HepG2 (cell line): ENCODE measurements at regions not wholly inside any gene's neighbourhood (a gene's known extent, or its start where the extent isn't known, plus 50 kb on each side); places are given as distances from the start of the nearest gene placed in this dataset.
A peak's percentile ranks its signal among the peaks of the same experiment; 100 is the strongest.
"Not testable (repeated sequence)": the region's sequence is repeated elsewhere in the genome, so short reads cannot be mapped to it uniquely, and the experiment has no call there.

Experiments
- ATAC-seq: fragments of 200-7000 bp; cut with Tn5 transposase; 3 replicates; pipeline ENCODE4 v1.9.1; 2020; ENCODE audit warnings: mild to moderate bottlenecking, moderate library complexity
- BruUV-seq: library from RNA; stranded (reverse); fragments of 400-500 nt; replicated peaks from 2 replicates; lab custom pipeline; 2021; lab: Mats Ljungman, UMichigan
- CTCF ChIA-PET: fragments of 300-600 bp; formaldehyde crosslinking; extraction: SDS; loops from one replicate; lab custom pipeline; 2021; ENCODE audit warnings: low total read pairs, inconsistent platforms, low intra/inter-chr PET ratio; lab: Yijun Ruan, JAX
- POLR2A ChIA-PET: fragments of 350-600 bp; sonication (Branson Sonifier 250); formaldehyde crosslinking; loops from one replicate; lab custom pipeline; 2020; ENCODE audit warnings: antibody characterized with exemption, inconsistent platforms; lab: Yijun Ruan, JAX
- DNase-seq: peaks from one replicate; pipeline ENCODE4 v3.0.0-alpha.2; 2015; ENCODE audit warnings: low spot score
- FAIRE-seq: peaks from 3 replicates; lab custom pipeline; 2011; peaks lifted over from hg19 to GRCh38; lab: Jason Lieb, UNC
- H2AFZ ChIP-seq: one replicate; pipeline ENCODE4 v1.6.1; 2011; ENCODE audit warnings: low read length, inconsistent platforms
- H3K27ac ChIP-seq: fragments of 300-600 bp; 3 replicates; pipeline ENCODE4 v1.8.0; 2011; ENCODE audit warnings: mixed run types, mild to moderate bottlenecking, mixed read lengths, low read length, inconsistent platforms; ENCODE audit not compliant: insufficient read depth; ENCODE audit errors: extremely low read length
- H3K27me3 ChIP-seq, 2 experiments: fragments of 200-600 bp in 1 of 2; 2 replicates in 1 of 2; 3 replicates in 1 of 2; pipeline versions ENCODE4 v1.6.0 to v1.8.0; 2011; ENCODE audit warnings: low read length in 2 of 2, mild to moderate bottlenecking in 2 of 2, moderate library complexity in 2 of 2, inconsistent platforms in 1 of 2; ENCODE audit not compliant: insufficient read depth in 2 of 2, control insufficient read depth in 1 of 2
- H3K36me3 ChIP-seq, 2 experiments: fragments of 200-600 bp in 1 of 2; replicated peaks in 1 of 2; 2 replicates in 1 of 2; 3 replicates in 1 of 2; pipeline versions ENCODE4 v1.5.1 to v1.8.0; 2011; ENCODE audit warnings: low read length in 2 of 2, inconsistent platforms in 1 of 2; ENCODE audit not compliant: insufficient read depth in 2 of 2, control insufficient read depth in 1 of 2
- H3K4me1 ChIP-seq: 2 replicates; pipeline ENCODE4 v1.5.1; 2012; ENCODE audit warnings: low read length, inconsistent platforms; ENCODE audit not compliant: insufficient read depth
- H3K4me2 ChIP-seq: 2 replicates; pipeline ENCODE4 v1.6.0; 2011; ENCODE audit warnings: low read depth, low read length, inconsistent platforms
- H3K4me3 ChIP-seq, 3 experiments: fragments of 200-600 bp in 1 of 3; sonication (generic), shearing (Covaris generic) in 1 of 3; replicated peaks in 1 of 3; 2 replicates each; pipeline ENCODE4 v1.5.1; 2011 to 2016; ENCODE audit warnings: low read length in 3 of 3, inconsistent platforms in 2 of 3, low read depth in 2 of 3, mild to moderate bottlenecking in 2 of 3, control low read depth in 1 of 3, mixed read lengths in 1 of 3; ENCODE audit not compliant: insufficient read depth in 1 of 3
- H3K79me2 ChIP-seq: one replicate; pipeline ENCODE4 v1.6.1; 2011; ENCODE audit warnings: low read length, inconsistent platforms; ENCODE audit not compliant: insufficient read depth
- H3K9ac ChIP-seq: 2 replicates; pipeline ENCODE4 v1.6.0; 2011; ENCODE audit warnings: mild to moderate bottlenecking, low read depth, low read length, inconsistent platforms; ENCODE audit not compliant: insufficient read depth
- H3K9me3 ChIP-seq: 2 replicates; pipeline ENCODE4 v1.5.1; 2012; ENCODE audit warnings: mild to moderate bottlenecking, low read length
- H4K20me1 ChIP-seq: 2 replicates; pipeline ENCODE4 v1.6.0; 2011; ENCODE audit warnings: inconsistent platforms, mild to moderate bottlenecking, low read length, moderate library complexity; ENCODE audit not compliant: insufficient read depth
- MXI1 ChIP-seq: IDR thresholded peaks from 3 replicates; pipeline ENCODE4 v1.6.1; 2012; ENCODE audit warnings: low read depth, low read length, inconsistent platforms, borderline replicate concordance
- NFYC ChIP-seq: IDR thresholded peaks from 2 replicates; pipeline ENCODE4 v1.6.1; 2016; ENCODE audit warnings: missing genetic modification reagents, missing compliant biosample characterization
- REL ChIP-seq: sonication (generic); formaldehyde crosslinking; conservative IDR thresholded peaks from 2 replicates; pipeline ENCODE4 v1.8.0; 2022; ENCODE audit warnings: mild to moderate bottlenecking, missing genetic modification reagents, moderate library complexity
- SAP130 ChIP-seq: IDR thresholded peaks from 2 replicates; pipeline ENCODE4 v1.6.1; 2016; ENCODE audit warnings: low read depth
- ZNF264 ChIP-seq: sonication (generic); formaldehyde crosslinking; IDR thresholded peaks from 2 replicates; pipeline ENCODE4 v1.4.0; 2020; ENCODE audit warnings: missing genetic modification reagents
- WGBS: methylation state at CpG from one replicate; pipeline ENCODE4 v1.1.6; 2017; ENCODE audit warnings: low lambda C conversion rate; 5-methylcytosine and 5-hydroxymethylcytosine counted together
- in situ Hi-C: cut with HindIII; loops from 2 replicates; pipeline ENCODE4 v1.10.0; 2017; ENCODE audit warnings: low pct_unique_long_range_greater_than_20kb; ENCODE audit not compliant: extremely low pct_ligation_motif_present
- intact Hi-C: fragments of 100-400 bp; cut with micrococcal nuclease; formaldehyde crosslinking; loops from one replicate; pipeline ENCODE4 v1.10.0; 2022; ENCODE audit not compliant: unreplicated experiment

DNA sequence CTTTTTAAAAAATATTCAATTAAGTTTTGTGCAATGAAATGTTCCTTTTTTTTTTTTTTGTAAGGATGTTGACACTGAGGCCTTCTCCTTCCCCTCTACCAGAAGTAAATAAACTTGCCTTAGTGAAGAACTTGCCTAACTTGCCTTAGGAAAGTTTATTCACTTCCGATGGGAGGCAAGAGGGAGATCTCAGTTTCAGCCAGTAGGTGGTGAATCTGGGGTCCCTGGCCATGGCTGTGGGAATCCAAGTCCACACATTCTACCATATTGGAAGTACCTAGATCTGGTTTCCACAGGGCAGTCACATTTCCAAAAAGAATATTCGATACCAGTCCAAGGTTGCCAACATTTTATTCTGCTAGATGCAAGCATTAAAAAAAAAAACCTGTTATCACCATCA lies 270.9 kb downstream of the CCSER2 start:
- H3K79me2 ChIP-seq, result no peaks in the 10 kb centered on the region
- peak; percentile 67 for ATAC-seq
- WGBS, result 7% methylated on average over 2 of the region's 2 CpGs
- no peak for FAIRE-seq
- H3K9me3 ChIP-seq, result no peaks in the 10 kb centered on the region
- BruUV-seq, result no TSS peak
- no peak overlapping the region for H2AFZ ChIP-seq
- H4K20me1 ChIP-seq, result no peaks in the 10 kb centered on the region
- H3K36me3 ChIP-seq, result no peaks in the 10 kb centered on the region
- peaks cover 0 to 11% of the 10 kb centered on the region in 2 experiments; a peak in 1 of 5 replicates for H3K27me3 ChIP-seq
- intact Hi-C loops (no loop called here), in situ Hi-C loops (no loop called here)
- no peak overlapping the region for H3K27ac ChIP-seq
- H3K9ac ChIP-seq, result no peak overlapping the region
- CTCF ChIA-PET, result no interaction called here
- POLR2A ChIA-PET, result no interaction called here
- no peak for DNase-seq
- H3K4me3 ChIP-seq, result no peak overlapping the region
- H3K4me1 ChIP-seq, result no peaks in the 10 kb centered on the region
- TF ChIP-seq SAP130 (no peak), REL (CRISPR knock-in tag) (no peak), ZNF264 (no peak), MXI1 (no peak)
- H3K4me2 ChIP-seq, result no peak overlapping the region

DNA sequence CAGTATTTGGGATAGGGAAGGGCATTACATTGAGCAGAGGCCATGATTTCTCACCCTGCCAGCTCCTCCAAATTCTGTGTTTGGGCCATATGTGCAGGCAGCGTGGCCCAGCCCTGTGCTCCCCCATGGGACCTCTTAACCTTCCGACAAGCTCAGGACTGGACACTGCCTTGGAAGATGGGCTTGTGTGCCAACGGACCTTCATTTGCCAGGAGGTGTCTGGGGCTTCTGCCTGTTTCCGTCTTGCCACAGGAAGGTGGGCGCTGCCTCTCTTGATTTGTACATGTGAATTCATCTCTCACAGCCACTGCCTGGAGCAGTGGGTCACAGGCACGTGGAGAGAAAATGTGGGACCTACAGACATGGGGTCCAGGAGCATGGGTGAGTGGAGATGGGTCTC lies 272.6 kb downstream of the CCSER2 start:
- no peak for FAIRE-seq
- CTCF ChIA-PET, result no interaction called here
- H3K36me3 ChIP-seq, result no peaks in the 10 kb centered on the region

GRCh38 chr10:84602543-84602942 lies 274.2 kb downstream of the CCSER2 start:
- H3K79me2 ChIP-seq, H3K4me2 ChIP-seq, FAIRE-seq, intact Hi-C loops, H2AFZ ChIP-seq, H3K4me1 ChIP-seq, DNase-seq, H4K20me1 ChIP-seq, H3K4me3 ChIP-seq, POLR2A ChIA-PET, H3K27me3 ChIP-seq, in situ Hi-C loops, H3K9ac ChIP-seq, H3K9me3 ChIP-seq, ATAC-seq, H3K27ac ChIP-seq, H3K36me3 ChIP-seq, CTCF ChIA-PET, BruUV-seq: not testable (repeated sequence)
- WGBS, result 55% methylated on average over 14 of the region's 14 CpGs

More for the DNA sequence above, 272.6 kb downstream of the CCSER2 start:
- Histone ChIP-seq H3K9ac (no peak overlapping the region), H3K27me3 (no peaks in the 10 kb centered on the region), H4K20me1 (no peaks in the 10 kb centered on the region), H3K27ac (no peak overlapping the region), H3K4me3 (no peak overlapping the region), H3K4me2 (no peak overlapping the region), H2AFZ (no peak overlapping the region), H3K79me2 (no peaks in the 10 kb centered on the region), H3K4me1 (no peaks in the 10 kb centered on the region), H3K9me3 (no peaks in the 10 kb centered on the region)
- TF ChIP-seq NFYC (CRISPR knock-in tag), result no peak
- no peak for DNase-seq
- POLR2A ChIA-PET, result no interaction called here
- intact Hi-C loops (no loop called here), in situ Hi-C loops (no loop called here)
- no TSS peak for BruUV-seq
- ATAC-seq, result no peak
- WGBS, result 35% methylated on average over 6 of the region's 6 CpGs
